ENCODE measurements at regions not wholly inside any gene's neighbourhood (a gene's known extent, or its start where the extent isn't known, plus 50 kb on each side); places are given as distances from the start of the nearest gene placed in this dataset.
A peak's percentile ranks its signal among the peaks of the same experiment; 100 is the strongest.

DNA sequence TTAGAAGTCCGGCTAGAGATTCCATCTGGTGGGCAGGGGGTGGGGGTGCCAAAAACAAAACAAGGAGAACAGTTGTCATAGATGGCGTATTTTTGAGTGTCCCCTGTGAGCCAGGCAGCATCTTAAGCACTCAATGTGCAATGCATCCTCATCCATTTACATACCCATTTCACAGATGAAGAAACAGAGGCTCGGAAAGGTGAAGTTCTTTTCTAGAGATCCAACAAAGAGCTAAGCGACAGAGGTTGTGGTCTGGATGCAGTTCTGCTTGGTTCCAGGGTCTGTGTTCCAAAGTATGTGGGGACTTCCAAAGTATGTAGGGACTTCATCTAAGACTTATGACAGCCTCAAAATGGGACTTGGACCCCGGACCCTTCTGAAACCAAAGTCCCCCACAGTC is 277.8 kb downstream of the MN1 start:
- DNase-seq = no peak

- no peak for DNase-seq
Observed at GRCh38 chr22:27525711-27526110, 275.8 kb downstream of the MN1 start.

DNA sequence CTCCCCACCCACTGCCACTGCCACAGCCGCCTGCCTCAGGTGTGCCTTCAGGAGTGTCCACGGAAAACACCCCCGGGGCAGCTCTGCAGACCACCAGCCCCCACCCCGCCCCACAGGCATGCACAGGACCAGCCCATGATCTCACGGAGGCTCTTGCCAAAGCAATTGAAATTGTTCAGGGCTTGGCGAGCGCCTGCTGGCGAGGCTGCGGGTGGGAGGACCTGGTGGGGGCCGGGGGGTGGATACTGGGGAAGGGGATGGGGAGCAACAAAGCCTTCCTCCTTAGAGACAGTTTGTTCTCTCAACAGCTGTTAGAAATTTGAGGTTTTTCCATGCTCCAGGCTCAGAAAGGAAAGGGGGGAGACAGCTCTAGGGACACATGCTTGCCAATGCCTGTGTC is 274.7 kb downstream of the MN1 start:
- peak in 1 of 3 donors; percentile 76 for DNase-seq

DNA sequence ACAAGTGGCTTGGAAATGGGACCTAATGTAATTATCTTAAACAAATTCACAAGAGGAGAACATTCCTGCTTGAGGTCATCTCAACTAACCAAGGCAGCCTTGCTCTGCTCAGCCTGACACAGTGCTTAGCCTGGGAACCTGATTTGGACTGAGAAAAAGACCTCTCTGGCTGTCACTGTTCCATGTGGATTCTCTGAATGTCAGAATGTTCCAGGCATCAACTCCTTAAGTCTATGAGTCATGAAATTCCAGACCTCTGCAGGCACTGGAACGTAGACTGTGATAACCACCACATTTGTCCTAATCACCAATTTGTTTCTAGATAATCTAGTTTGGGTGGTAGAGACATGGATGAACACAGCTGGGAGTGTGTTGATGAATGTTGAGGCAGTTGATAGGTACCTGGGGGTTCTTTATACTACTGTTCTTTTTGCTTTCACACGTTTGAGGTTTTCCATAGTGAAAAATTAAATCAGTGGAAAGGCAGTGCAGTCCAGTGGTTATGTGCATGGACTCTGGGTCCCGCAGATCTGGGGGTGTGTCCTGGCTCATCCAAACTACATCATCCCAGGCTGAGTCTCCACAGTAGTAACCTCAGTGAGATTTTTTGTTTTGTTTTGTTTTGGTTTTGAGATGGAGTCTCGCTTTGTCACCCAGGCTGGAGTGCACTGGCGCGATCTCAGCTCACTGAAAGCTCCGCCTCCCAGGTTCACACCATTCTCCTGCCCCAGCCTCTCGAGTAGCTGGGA is 269.6 kb downstream of the MN1 start:
- DNase-seq = peak in 1 of 3 donors; percentile 77

DNA sequence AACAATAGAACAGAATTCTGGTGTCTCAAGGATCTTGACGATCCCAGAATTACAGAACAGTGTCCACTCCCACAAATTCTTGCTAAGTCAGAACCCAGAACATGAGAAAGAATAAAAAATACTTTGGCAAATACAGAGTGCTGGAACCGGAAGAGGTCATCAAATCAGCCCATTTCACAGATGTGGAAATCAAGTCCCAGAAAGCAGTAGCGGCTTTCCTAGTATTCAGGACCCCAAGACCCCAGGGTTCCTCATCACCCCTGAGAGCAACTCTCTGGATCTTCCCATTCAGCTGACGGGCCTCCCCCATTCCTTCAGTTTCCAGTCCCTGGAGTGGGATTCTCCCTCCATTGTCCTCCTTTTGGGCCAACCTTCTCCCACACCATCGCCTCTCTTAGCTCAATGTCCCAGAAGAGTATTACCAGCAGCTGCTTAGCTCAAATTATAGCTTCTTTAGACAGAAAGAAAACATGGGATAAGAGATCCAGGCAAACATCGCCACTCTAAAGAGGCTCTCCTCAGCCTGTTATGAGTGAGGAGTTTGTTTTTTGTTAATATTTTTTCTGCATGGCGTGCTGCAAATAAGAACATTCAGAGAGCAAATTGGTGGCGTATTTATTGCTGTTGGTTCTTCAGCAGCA is 268.3 kb downstream of the MN1 start:
- peak in 1 of 3 donors; percentile 53 for DNase-seq

DNA sequence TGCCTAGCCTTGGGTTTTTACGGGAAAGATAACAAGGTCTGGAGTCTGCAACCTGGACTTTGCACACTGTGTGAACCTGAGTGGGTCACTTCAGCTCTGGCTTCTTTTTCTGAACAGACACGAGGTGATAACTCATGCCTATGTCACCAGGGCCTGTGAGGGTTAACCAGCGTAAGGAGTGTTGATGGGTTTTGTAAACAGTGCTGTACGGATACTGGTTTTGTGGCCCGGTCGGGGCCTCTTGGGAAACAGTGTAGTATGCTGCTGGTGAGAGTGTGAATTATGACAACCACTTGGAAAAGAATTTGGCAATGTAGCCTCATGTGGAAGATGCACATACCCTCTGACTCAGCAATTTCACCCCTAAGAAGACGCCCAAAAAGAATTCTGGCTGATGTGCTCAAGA is 266.8 kb downstream of the MN1 start:
- DNase-seq = peak in 1 of 3 donors; percentile 86

DNA sequence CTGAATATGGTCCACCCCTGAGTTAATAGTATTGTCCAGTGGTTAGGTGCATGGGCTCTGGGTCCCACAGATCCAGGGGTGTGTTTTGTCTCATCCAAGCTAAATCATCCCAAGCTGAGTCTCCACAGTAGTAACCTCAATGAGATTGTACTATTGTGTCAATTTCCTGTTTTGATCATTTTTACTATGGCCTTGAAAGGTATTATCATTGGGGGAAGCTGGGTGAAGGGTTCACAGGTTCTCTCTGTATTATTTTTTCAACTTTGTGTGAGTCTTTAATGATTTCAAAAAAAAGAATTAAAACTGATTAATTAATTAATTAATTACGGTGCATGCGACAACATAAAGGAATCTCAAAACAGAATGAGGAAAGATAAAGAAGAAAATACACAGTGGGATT is 266.1 kb downstream of the MN1 start:
- DNase-seq = no peak

DNA sequence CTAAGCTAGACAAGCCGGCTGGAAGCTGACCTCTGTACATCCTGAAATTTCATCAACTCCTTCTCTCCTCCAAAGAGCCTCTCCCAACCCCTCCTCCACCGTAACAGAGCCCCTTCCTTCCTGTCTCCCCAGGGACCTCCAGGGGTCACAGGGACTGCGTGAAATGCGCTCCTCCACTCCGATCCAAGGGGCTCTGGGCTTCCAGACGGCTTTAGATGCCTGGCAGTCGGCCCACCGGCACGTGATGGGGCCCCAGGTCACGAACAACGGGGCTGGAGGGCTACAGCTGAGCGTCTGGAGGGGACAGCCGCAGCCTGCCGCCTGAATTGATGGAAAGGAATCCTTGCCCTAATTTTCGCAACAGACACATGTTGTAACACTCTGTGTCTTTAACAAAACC is 264.1 kb downstream of the MN1 start:
- peak in 2 of 3 donors; percentile 72 to 91 for DNase-seq

- DNase-seq = peak in 2 of 3 donors; percentile 46 to 80
Observed at GRCh38 chr22:27538666-27539065, 262.9 kb downstream of the MN1 start.

- DNase-seq = no peak
Observed at GRCh38 chr22:27540247-27540646, 261.3 kb downstream of the MN1 start.

GRCh38 chr22:27540656-27541396 is 260.7 kb downstream of the MN1 start:
- no peak for DNase-seq

DNA sequence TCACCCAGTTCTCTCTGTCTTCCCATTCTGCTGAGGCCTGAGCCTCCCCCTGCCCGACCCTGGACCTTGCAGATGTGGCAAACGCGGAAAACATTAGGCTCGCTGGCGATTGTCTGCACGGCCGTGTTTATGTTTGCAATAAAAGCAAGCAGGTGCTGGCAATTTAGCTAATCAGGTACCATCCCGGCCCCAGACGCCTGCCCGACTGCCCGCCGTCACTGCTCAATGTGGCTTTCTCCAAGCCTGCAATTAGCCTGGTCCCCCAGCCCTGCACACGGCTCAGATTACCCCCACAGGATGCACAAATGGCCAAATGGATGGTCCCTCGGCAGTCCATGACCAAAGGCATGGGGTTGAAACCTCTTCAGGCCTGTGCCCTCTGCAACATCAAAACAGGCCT is 259.7 kb downstream of the MN1 start:
- no peak for DNase-seq

DNA sequence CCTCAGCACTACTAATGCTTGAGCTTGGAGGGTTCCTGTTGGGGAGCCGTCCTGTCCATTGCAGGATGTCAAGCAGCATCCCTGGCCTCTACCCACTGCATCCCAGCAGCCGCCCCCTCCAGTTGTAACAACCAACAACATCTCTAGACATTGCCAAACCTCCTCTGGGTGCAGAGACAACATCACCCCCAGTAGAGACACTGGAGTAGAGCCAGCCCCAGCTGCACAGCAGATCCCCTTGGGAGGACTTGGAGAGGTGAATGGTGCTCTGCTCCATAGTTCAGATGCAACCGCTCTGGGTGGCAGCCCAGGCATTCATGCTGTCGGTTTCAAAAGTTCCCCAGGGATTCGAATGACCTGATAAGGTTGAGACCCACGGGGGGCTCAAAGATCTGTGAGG is 259.0 kb downstream of the MN1 start:
- no peak for DNase-seq

GRCh38 chr22:27543460-27543859 is 258.1 kb downstream of the MN1 start:
- DNase-seq = no peak

DNA sequence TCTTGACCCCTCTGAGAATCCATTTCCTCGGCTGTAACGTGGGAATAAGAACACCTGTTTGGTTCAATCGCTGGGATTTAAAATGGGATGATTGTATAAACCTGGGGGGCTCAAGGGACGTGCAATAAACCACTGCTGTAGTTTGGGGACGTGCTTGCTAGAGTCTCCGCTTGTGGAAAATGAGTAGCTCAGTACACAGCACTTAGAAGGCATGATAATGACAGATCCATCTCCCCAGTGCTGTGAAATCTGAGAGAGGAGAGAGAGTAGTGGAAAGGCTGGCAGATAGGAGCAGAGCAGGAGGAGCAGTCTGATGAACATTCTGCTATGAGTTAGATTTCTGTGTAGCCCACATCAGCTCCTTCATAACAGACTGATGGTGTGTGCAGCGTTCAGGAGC is 256.5 kb downstream of the MN1 start:
- no peak for DNase-seq

GRCh38 chr22:27546157-27546935 is 255.2 kb downstream of the MN1 start:
- DNase-seq = no peak

- no peak for DNase-seq
Observed at GRCh38 chr22:27551402-27551801, 250.2 kb downstream of the MN1 start.

- no peak for DNase-seq
Observed at GRCh38 chr22:27552176-27552575, 249.4 kb downstream of the MN1 start.

- no peak for DNase-seq
Observed at GRCh38 chr22:27552863-27553262, 248.7 kb downstream of the MN1 start.

DNA sequence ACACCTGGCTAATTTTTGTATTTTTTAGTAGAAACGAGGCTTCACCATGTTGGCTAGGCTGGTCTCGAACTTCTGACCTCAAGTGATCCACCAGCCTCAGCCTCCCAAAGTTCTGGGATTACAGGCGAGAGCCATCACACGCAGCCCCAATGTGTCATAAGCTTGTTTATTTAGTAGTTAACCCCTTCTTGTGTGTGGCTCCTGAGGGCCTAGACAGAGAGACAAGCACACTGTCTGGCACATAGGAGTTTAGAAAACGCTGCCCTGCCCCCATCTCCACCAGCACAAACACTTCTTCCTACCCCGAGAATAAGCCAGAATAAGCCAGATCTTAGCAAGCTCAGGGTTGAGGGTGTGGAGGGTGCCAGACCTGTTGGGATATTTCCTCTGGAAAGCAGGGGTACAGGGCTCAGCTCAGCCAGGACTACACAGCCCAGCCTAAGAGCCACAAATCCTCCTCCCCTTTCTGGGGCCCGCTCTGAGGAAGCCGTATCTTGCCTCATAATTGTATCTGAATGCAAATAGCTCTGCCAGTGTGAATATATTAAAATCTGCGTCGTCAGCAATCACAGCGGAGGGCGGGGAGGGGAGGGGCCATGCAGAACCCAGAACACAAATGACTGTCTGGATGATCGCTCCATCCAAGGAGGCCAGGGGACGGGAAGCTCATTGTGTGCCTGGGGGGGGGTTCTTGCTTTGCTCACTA is 247.3 kb downstream of the MN1 start:
- DNase-seq = peak in 1 of 3 donors; percentile 85

DNA sequence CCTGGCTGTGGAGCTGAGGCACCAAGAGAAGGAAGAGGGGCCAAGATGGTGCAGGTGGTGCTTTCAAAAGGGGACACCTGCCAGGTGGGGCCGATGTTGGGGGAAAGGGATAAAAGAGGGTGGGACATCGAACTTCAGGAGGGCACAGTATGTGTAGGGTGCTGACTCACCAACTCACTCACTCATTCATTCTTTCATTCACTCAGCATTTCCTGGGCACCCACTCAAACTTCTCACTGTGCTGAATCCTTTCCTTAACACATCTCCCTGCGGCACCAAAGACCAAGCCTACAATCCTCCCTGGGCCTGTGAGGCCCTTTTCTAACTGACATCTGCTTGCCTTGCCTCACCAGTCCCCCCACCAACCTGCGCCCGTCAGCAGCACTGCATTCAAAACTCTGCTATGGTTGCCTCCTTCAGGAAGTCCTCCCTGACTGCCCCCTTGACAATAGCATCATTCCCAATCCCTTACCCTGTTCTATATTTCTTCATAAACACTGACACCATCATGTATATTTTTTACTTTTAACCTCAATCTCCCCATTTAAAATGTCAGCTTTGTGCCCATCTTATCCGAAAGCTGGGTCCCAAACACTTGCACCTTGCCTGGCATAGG is 246.6 kb downstream of the MN1 start:
- DNase-seq = no peak

Data from muscle of back (tissue), 3 donors.